Neural progenitor cell (in vitro differentiated cells): ENCODE measurements at regions not wholly inside any gene's neighbourhood (a gene's known extent, or its start where the extent isn't known, plus 50 kb on each side); places are given as distances from the start of the nearest gene placed in this dataset.
"Not testable (repeated sequence)": the region's sequence is repeated elsewhere in the genome, so short reads cannot be mapped to it uniquely, and the experiment has no call there.

ENCODE experiments used
- CTCF ChIP-seq: fragments of 200-600 bp; sonication (generic); IDR thresholded peaks from 2 replicates; pipeline ENCODE4 v1.5.1; 2017; ENCODE audit warnings: antibody characterized with exemption, mild to moderate bottlenecking
- EZH2 ChIP-seq: fragments of 200-600 bp; sonication (generic); IDR thresholded peaks from 2 replicates; pipeline ENCODE4 v1.6.1; 2017; ENCODE audit warnings: antibody characterized with exemption, mild to moderate bottlenecking, moderate library complexity

GRCh38 chr5:176041248-176041994 is 73.3 kb upstream of the THOC3 start:
- not testable (repeated sequence) for TF ChIP-seq CTCF, EZH2
